Stomach (tissue), 8 donors: ENCODE measurements at regions not wholly inside any gene's neighbourhood (a gene's known extent, or its start where the extent isn't known, plus 50 kb on each side); places are given as distances from the start of the nearest gene placed in this dataset.

Experiments used
- DNase-seq, 2 donors: peaks; one replicate each; pipeline versions ENCODE4 v3.0.0 to v3.0.0-alpha.2; 2013 to 2019
- H3K27ac ChIP-seq, 5 donors: fragments of 200-600 bp in 4 of 5; sonication (generic) in 4 of 5; one replicate each; pipeline ENCODE4 v1.5.1; 2013 to 2019; ENCODE audit warnings: mild to moderate bottlenecking in 1 of 5, moderate library complexity in 1 of 5
- H3K27me3 ChIP-seq, 3 donors: fragments of 200-600 bp; sonication (generic); one replicate each; pipeline ENCODE4 v1.5.1; 2017 to 2019; ENCODE audit warnings: mixed run types in 1 of 3
- H3K36me3 ChIP-seq, 4 donors: fragments of 200-600 bp; sonication (generic); 1 replicate in 3 of 4; 2 replicates in 1 of 4; pipeline ENCODE4 v1.5.1; 2016 to 2019
- H3K4me1 ChIP-seq, 4 donors: fragments of 200-600 bp; sonication (generic); one replicate each; pipeline ENCODE4 v1.5.1; 2016 to 2019
- H3K4me3 ChIP-seq, 4 donors: fragments of 200-600 bp; sonication (generic) in 3 of 4; one replicate each; pipeline ENCODE4 v1.5.1; 2016 to 2019; ENCODE audit warnings: mild to moderate bottlenecking in 1 of 4
- H3K9me3 ChIP-seq, 4 donors: fragments of 200-600 bp; sonication (generic); one replicate each; pipeline ENCODE4 v1.5.1; 2016 to 2019
- EP300 ChIP-seq: sonication (generic); formaldehyde crosslinking; IDR thresholded peaks from one replicate; pipeline ENCODE4 v1.6.1; 2017; ENCODE audit warnings: antibody characterized with exemption
- POLR2A ChIP-seq, 4 donors: fragments of 450-650 bp; IDR thresholded peaks; one replicate each; pipeline ENCODE4 v1.6.1; 2016; ENCODE audit warnings: antibody characterized with exemption in 4 of 4, control low read depth in 2 of 4, mild to moderate bottlenecking in 1 of 4, moderate library complexity in 1 of 4
- POLR2AphosphoS5 ChIP-seq, 3 donors: sonication (generic); formaldehyde crosslinking; IDR thresholded peaks; one replicate each; pipeline ENCODE4 v1.6.1; 2016; ENCODE audit warnings: antibody characterized with exemption in 3 of 3
- WGBS, 5 donors: extraction: QIAGEN DNeasy Blood & Tissue Kit in 3 of 5; methylation state at CpG; one replicate each; pipeline versions ENCODE4 v1.1.5 to v1.1.7; 2013 to 2018; 5-methylcytosine and 5-hydroxymethylcytosine counted together
- intact Hi-C: fragments of 100-400 bp; cut with DNase I; formaldehyde crosslinking; loops from one replicate; pipeline ENCODE4 v1.15.1; 2023; ENCODE audit warnings: low total_unique reads
- TF ChIP-seq, protein P1 (sequence below), 7 experiments: fragments of 450-650 bp in 4 of 7; fragments of 200-600 bp in 3 of 7; sonication (generic) in 3 of 7; IDR thresholded peaks; one replicate each; pipeline ENCODE4 v1.5.1; 2016 to 2019; ENCODE audit warnings: antibody characterized with exemption in 7 of 7, control low read depth in 2 of 7, mild to moderate bottlenecking in 1 of 7
- donor health status: healthy with polysubstance abuse.
- donor health status: Bipolar disorder and iron deficiency.
- donor health status: healthy.

DNA sequence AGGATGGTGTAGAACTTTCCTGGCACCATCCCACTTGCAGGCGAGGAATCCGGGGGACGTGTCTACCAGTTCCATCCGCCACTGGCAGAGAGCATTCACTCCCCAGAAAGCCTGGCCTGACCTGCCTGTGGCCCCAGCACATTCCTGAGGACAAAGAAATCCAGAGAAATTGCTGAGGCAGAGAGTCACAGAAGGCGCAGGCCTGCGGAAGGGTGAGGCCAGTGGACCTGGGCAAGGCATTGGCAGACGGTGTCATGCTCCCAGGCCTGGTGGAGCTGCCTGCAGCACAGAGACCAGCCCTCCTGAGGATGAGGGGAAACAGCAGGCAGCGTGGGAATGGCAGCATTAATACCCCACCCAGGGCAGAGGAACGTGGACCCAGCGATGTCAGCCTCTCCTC lies 81.2 kb upstream of the F3 start:
- H3K27ac ChIP-seq: peak overlapping the region in 3 of 5 donors; percentile 54 to 64 (median 58)
- WGBS, 5 donors: 65 to 82% (median 70%) methylated on average over 7 to 10 of the region's 10 CpGs
- no peaks in the 10 kb centered on the region for H3K27me3 ChIP-seq
- H3K36me3 ChIP-seq: no peaks in the 10 kb centered on the region
- intact Hi-C loops: no loop called here
- TF ChIP-seq EP300: no peak
- peak in 1 of 3 donors; percentile 12 for TF ChIP-seq POLR2AphosphoS5 (IDR thresholded peaks at IDR 0.05)
- peaks cover 16 to 43% (median 24%) of the 10 kb centered on the region in 4 donors for H3K4me1 ChIP-seq
- no peak overlapping the region for H3K4me3 ChIP-seq
- DNase-seq: peak in 1 of 2 donors; percentile 77
- peaks cover 0 to 7% (median 0%) of the 10 kb centered on the region in 4 donors for H3K9me3 ChIP-seq

DNA sequence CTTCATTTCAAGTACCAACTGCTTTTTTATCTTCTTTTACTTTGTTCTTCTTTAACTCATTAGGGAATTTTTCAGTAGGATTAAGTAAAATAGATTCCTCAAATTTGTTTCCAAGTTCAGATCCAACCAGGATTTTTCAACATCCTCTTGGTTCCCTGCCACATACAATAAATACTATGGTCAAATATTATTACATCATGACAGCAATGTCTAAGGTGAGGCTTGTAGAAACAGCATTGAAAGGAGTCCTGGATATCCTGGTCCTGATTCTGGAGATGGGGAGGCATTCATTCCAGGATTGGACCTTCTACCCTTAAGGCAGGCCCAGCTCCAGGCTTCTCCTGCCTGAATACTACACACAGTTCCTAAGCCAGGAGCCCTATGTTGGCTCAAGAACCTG lies 80.2 kb upstream of the F3 start:
- intact Hi-C loops: no loop called here
- DNase-seq: no peak
- TF ChIP-seq, protein P1, sequence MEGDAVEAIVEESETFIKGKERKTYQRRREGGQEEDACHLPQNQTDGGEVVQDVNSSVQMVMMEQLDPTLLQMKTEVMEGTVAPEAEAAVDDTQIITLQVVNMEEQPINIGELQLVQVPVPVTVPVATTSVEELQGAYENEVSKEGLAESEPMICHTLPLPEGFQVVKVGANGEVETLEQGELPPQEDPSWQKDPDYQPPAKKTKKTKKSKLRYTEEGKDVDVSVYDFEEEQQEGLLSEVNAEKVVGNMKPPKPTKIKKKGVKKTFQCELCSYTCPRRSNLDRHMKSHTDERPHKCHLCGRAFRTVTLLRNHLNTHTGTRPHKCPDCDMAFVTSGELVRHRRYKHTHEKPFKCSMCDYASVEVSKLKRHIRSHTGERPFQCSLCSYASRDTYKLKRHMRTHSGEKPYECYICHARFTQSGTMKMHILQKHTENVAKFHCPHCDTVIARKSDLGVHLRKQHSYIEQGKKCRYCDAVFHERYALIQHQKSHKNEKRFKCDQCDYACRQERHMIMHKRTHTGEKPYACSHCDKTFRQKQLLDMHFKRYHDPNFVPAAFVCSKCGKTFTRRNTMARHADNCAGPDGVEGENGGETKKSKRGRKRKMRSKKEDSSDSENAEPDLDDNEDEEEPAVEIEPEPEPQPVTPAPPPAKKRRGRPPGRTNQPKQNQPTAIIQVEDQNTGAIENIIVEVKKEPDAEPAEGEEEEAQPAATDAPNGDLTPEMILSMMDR (IDR thresholded peaks at IDR 0.05): no peak
- no peak for TF ChIP-seq POLR2AphosphoS5 (IDR thresholded peaks at IDR 0.05)
- no peak for TF ChIP-seq POLR2A (IDR thresholded peaks at IDR 0.05)
- TF ChIP-seq EP300: no peak

DNA sequence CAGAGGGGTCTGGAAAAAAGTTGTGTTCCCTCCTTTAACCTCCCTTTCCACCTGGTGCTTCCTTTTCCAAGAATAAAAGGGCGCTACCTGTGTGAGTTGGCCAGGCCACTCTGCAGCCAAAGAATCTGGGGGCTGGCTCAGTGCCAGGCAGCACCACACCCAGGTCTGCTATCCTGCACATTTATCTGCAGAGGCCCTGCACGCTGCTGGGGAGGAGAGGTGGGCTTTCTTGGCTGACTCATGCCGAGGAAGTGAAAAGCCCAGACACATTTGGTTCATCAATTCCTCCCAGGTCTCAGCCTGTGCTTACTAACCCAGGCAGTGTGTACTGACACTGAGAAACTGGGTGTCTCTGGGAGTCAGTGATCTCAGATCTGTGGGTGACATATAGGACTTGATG lies 79.8 kb upstream of the F3 start:
- 17 to 45% (median 33%) methylated on average over 3 of the region's 3 CpGs for WGBS, 5 donors
- H3K4me1 ChIP-seq: peaks cover 16 to 43% (median 24%) of the 10 kb centered on the region in 4 donors
- H3K4me3 ChIP-seq: no peak overlapping the region
- no peaks in the 10 kb centered on the region for H3K36me3 ChIP-seq
- peak; percentile 76 to 86 for DNase-seq
- intact Hi-C loops: no loop called here
- H3K9me3 ChIP-seq: peaks cover 0 to 7% (median 0%) of the 10 kb centered on the region in 4 donors
- H3K27me3 ChIP-seq: no peaks in the 10 kb centered on the region
- TF ChIP-seq POLR2AphosphoS5 (IDR thresholded peaks at IDR 0.05) (peak in 2 of 3 donors; percentile 17 to 40), EP300 (no peak), POLR2A (IDR thresholded peaks at IDR 0.05) (no peak)
- peak overlapping the region in 4 of 5 donors; percentile 42 to 64 (median 54) for H3K27ac ChIP-seq

More for the DNA sequence above, 80.2 kb upstream of the F3 start:
- H3K27me3 ChIP-seq: no peaks in the 10 kb centered on the region
- H3K4me1 ChIP-seq: peaks cover 16 to 43% (median 24%) of the 10 kb centered on the region in 4 donors
- H3K9me3 ChIP-seq: peaks cover 0 to 7% (median 0%) of the 10 kb centered on the region in 4 donors
- H3K36me3 ChIP-seq: no peaks in the 10 kb centered on the region
- peak overlapping the region in 3 of 5 donors; percentile 51 to 64 (median 56) for H3K27ac ChIP-seq
- no peak overlapping the region for H3K4me3 ChIP-seq

DNA sequence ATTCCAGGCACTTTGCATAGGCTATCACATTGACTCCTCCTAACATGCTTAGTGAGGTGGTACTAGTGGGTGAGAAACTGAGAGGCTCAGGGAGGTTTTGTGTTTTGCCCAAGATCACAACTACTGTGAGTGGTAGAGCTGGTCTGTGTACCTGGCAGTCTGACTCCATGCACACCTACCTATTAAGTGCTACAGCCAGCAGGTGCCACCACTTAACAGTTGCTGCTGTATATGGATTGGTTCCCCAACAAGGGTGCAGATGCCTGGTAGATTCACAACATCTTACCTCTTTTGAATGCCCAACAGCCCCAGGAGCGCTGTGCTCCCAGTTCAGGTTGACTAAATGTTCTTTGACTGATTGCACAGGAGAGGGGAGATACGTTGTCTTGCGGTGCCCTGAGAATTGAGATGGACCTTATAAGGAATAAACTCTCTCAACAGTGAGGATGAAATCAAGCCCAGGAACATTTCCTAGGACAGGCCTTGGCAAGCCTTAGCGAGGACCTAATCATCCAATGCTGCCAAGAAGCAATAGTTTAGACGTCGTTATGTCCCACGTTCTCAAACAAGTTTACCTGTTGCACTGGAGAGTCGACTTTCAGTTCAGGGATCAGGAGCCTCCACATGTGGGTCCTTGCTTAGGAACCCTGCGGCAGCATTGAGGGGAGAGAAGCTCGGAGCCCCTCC lies 78.9 kb upstream of the F3 start:
- 75 to 86% (median 82%) methylated on average over 10 of the region's 10 CpGs for WGBS, 5 donors
- no peak for DNase-seq
- TF ChIP-seq EP300 (no peak), POLR2AphosphoS5 (IDR thresholded peaks at IDR 0.05) (peak in 1 of 3 donors; percentile 15)
- Histone ChIP-seq H3K9me3 (peaks cover 0 to 7% (median 0%) of the 10 kb centered on the region in 4 donors), H3K4me1 (peaks cover 16 to 43% (median 24%) of the 10 kb centered on the region in 4 donors), H3K27ac (peak overlapping the region in 3 of 5 donors; percentile 43 to 64 (median 56)), H3K27me3 (no peaks in the 10 kb centered on the region), H3K4me3 (no peak overlapping the region), H3K36me3 (no peaks in the 10 kb centered on the region)
- intact Hi-C loops: no loop called here

DNA sequence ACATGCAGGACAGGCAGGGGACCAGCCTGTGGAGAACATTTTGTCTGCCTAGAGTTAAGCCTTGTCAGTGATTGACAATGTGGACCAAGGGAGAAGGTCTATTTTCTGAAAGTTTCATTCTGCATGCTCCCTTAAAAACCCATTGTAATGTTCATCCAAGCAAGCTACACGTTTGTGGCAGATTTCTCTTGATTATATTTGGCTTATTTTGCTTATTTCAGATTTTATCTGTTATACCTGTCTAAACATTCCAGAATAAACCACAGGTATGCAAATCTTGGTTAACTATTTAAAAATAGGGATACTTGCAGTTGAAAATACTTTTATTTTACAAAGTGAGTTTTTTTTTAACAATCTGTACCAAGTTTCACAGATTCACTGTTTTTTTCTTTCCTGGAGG lies 78.2 kb upstream of the F3 start:
- Histone ChIP-seq H3K4me3 (no peak overlapping the region), H3K36me3 (no peaks in the 10 kb centered on the region), H3K4me1 (peaks cover 16 to 49% (median 26%) of the 10 kb centered on the region in 4 donors), H3K27me3 (no peaks in the 10 kb centered on the region), H3K9me3 (peaks cover 0 to 7% (median 0%) of the 10 kb centered on the region in 4 donors), H3K27ac (no peak overlapping the region)
- intact Hi-C loops: no loop called here
- WGBS, 5 donors: 15 to 26% (median 20%) methylated on average over 1 of the region's 1 CpG
- DNase-seq: no peak
- TF ChIP-seq POLR2AphosphoS5 (IDR thresholded peaks at IDR 0.05): no peak
- TF ChIP-seq POLR2A (IDR thresholded peaks at IDR 0.05): no peak
- TF ChIP-seq EP300: no peak
- TF ChIP-seq, protein P1 (IDR thresholded peaks at IDR 0.05): no peak
